Suprapubic skin (tissue), 4 donors: ENCODE measurements at regions not wholly inside any gene's neighbourhood (a gene's known extent, or its start where the extent isn't known, plus 50 kb on each side); places are given as distances from the start of the nearest gene placed in this dataset.

Experiments
- CTCF ChIP-seq, 2 donors: fragments of 200-600 bp in 1 of 2; fragments of 450-650 bp in 1 of 2; sonication (generic) in 1 of 2; IDR thresholded peaks; one replicate each; pipeline ENCODE4 v1.5.1; 2016 to 2019; ENCODE audit warnings: antibody characterized with exemption in 2 of 2, mild to moderate bottlenecking in 1 of 2, moderate library complexity in 1 of 2
- POLR2A ChIP-seq, 2 donors: fragments of 450-650 bp; IDR thresholded peaks; one replicate each; pipeline ENCODE4 v1.6.1; 2017; ENCODE audit warnings: antibody characterized with exemption in 2 of 2, mild to moderate bottlenecking in 2 of 2, moderate library complexity in 2 of 2
- POLR2AphosphoS5 ChIP-seq, 3 donors: sonication (generic); formaldehyde crosslinking; IDR thresholded peaks; one replicate each; pipeline ENCODE4 v1.6.1; 2017; ENCODE audit warnings: antibody characterized with exemption in 3 of 3

GRCh38 chr3:106035619-106036018 lies 166.8 kb upstream of the CBLB start:
- TF ChIP-seq CTCF (IDR thresholded peaks at IDR 0.05) = no peak
- TF ChIP-seq POLR2AphosphoS5 (IDR thresholded peaks at IDR 0.05) = no peak
- TF ChIP-seq POLR2A (IDR thresholded peaks at IDR 0.05) = no peak
